Thyroid gland (tissue), 4 donors: ENCODE measurements at regions not wholly inside any gene's neighbourhood (a gene's known extent, or its start where the extent isn't known, plus 50 kb on each side); places are given as distances from the start of the nearest gene placed in this dataset.

Source experiments
- DNase-seq, 2 donors: peaks; one replicate each; pipeline ENCODE4 v3.0.0-alpha.2; 2019
- H3K27ac ChIP-seq, 3 donors: fragments of 200-600 bp; sonication (generic); 1 replicate in 2 of 3; 2 replicates in 1 of 3; pipeline ENCODE4 v1.5.1; 2016 to 2019; ENCODE audit warnings: mild to moderate bottlenecking in 1 of 3, moderate library complexity in 1 of 3
- H3K27me3 ChIP-seq: fragments of 200-600 bp; sonication (generic); one replicate; pipeline ENCODE4 v1.5.1; 2019
- H3K36me3 ChIP-seq, 2 donors: fragments of 200-600 bp; sonication (generic); one replicate each; pipeline ENCODE4 v1.5.1; 2016 to 2019
- H3K4me1 ChIP-seq, 2 donors: fragments of 200-600 bp; sonication (generic); one replicate each; pipeline ENCODE4 v1.5.1; 2017 to 2019
- H3K4me3 ChIP-seq, 3 donors: fragments of 200-600 bp; sonication (generic); replicated peaks in 1 of 3; 1 replicate in 2 of 3; 2 replicates in 1 of 3; pipeline ENCODE4 v1.5.1; 2016; ENCODE audit warnings: mild to moderate bottlenecking in 1 of 3
- H3K9me3 ChIP-seq: fragments of 200-600 bp; sonication (generic); one replicate; pipeline ENCODE4 v1.5.1; 2017
- CTCF ChIP-seq, 6 experiments: fragments of 200-600 bp in 3 of 6; fragments of 450-650 bp in 3 of 6; sonication (generic) in 3 of 6; IDR thresholded peaks; one replicate each; pipeline ENCODE4 v1.5.1; 2016 to 2019; ENCODE audit warnings: antibody characterized with exemption in 6 of 6, mild to moderate bottlenecking in 2 of 6, inconsistent platforms in 1 of 6, moderate library complexity in 1 of 6
- POLR2A ChIP-seq, 2 donors: fragments of 450-650 bp; IDR thresholded peaks; one replicate each; pipeline ENCODE4 v1.6.1; 2017; ENCODE audit warnings: antibody characterized with exemption in 2 of 2, mild to moderate bottlenecking in 2 of 2, moderate library complexity in 1 of 2
- WGBS, 2 donors: methylation state at CpG; one replicate each; pipeline ENCODE4 v1.1.5; 2017; 5-methylcytosine and 5-hydroxymethylcytosine counted together
- intact Hi-C: fragments of 100-400 bp; cut with DNase I; formaldehyde crosslinking; loops from one replicate; pipeline ENCODE4 v1.15.1; 2023

GRCh38 chr12:46430340-46430948, 57.9 kb upstream of the SLC38A2 start:
- TF ChIP-seq CTCF (IDR thresholded peaks at IDR 0.05): no peak
- no peak for TF ChIP-seq POLR2A (IDR thresholded peaks at IDR 0.05)
- Histone ChIP-seq H3K4me3 (no peak overlapping the region), H3K9me3 (no peaks in the 10 kb centered on the region), H3K4me1 (peaks cover 6 to 9% of the 10 kb centered on the region in 2 donors), H3K36me3 (no peaks in the 10 kb centered on the region), H3K27me3 (no peaks in the 10 kb centered on the region), H3K27ac (peak overlapping the region in 1 of 3 donors; percentile 50)
- intact Hi-C loops: no loop called here
- WGBS, 2 donors: 72 to 85% methylated on average over 2 of the region's 2 CpGs
- no peak for DNase-seq
